RWPE1 (cell line): ENCODE measurements at regions not wholly inside any gene's neighbourhood (a gene's known extent, or its start where the extent isn't known, plus 50 kb on each side); places are given as distances from the start of the nearest gene placed in this dataset.
"Not testable (repeated sequence)": the region's sequence is repeated elsewhere in the genome, so short reads cannot be mapped to it uniquely, and the experiment has no call there.

ENCODE experiments used
- CTCF ChIA-PET: fragments of 350-600 bp; sonication (Branson Sonifier 250); formaldehyde crosslinking; extraction: SDS; loops from one replicate; lab custom pipeline; 2021; lab: Yijun Ruan, JAX
- POLR2A ChIA-PET: fragments of 400-600 bp; formaldehyde crosslinking; extraction: SDS; loops from one replicate; lab custom pipeline; 2020; ENCODE audit warnings: antibody characterized with exemption; ENCODE audit not compliant: low non-redundant PET; lab: Yijun Ruan, JAX
- DNase-seq: peaks from one replicate; pipeline ENCODE4 v3.0.0; 2012; ENCODE audit warnings: low spot score
- H3K27ac ChIP-seq: fragments of 450-650 bp; 2 replicates; pipeline ENCODE4 v1.5.1; 2017
- TF ChIP-seq, protein P1 (sequence below): fragments of 450-650 bp; conservative IDR thresholded peaks from 2 replicates; pipeline ENCODE4 v1.5.1; 2017; ENCODE audit warnings: low read depth, mild to moderate bottlenecking

DNA sequence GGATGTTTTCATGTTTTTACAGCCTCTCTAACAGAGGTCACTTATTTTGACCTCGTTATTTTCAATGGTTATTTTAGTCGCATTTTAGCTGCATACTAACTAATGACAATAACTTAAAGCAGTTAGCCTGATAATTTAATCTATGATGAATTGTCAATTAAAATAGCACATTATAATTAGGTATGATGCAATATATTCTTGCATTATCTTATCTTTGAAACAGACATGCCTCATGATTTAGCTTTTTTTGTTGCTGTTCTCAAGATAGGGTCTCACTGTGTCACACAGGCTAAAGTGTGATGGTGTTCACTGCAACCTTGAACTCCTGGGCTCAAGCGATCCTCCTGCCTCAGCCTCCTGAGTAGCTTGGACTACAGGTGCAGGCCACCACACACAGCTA, 126.4 kb downstream of the KBTBD2 start:
- POLR2A ChIA-PET, result no interaction called here
- TF ChIP-seq, protein P1, sequence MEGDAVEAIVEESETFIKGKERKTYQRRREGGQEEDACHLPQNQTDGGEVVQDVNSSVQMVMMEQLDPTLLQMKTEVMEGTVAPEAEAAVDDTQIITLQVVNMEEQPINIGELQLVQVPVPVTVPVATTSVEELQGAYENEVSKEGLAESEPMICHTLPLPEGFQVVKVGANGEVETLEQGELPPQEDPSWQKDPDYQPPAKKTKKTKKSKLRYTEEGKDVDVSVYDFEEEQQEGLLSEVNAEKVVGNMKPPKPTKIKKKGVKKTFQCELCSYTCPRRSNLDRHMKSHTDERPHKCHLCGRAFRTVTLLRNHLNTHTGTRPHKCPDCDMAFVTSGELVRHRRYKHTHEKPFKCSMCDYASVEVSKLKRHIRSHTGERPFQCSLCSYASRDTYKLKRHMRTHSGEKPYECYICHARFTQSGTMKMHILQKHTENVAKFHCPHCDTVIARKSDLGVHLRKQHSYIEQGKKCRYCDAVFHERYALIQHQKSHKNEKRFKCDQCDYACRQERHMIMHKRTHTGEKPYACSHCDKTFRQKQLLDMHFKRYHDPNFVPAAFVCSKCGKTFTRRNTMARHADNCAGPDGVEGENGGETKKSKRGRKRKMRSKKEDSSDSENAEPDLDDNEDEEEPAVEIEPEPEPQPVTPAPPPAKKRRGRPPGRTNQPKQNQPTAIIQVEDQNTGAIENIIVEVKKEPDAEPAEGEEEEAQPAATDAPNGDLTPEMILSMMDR, result no peak
- no peak for DNase-seq
- no peak overlapping the region for H3K27ac ChIP-seq
- CTCF ChIA-PET, result no interaction called here

DNA sequence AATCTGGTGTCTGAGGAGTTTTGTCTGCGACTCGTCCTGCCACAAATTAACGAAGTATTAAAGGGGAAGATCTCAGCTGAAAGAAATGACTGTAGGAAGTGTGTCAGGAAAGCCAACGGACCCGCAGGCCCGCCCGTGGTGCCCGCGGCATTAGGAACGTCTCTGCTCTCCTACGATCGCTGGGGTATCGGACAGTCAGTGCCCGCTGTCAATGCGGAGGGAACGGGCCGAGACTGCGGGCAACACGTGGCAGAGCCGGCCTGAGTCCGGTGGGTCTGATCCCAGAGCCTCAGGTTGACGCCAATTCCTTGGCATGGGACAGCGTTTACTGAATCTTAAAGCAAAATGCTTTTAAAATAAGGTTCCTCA, 128.7 kb downstream of the KBTBD2 start:
- TF ChIP-seq, protein P1, result no peak
- POLR2A ChIA-PET, result no interaction called here
- no peak for DNase-seq
- CTCF ChIA-PET, result no interaction called here
- H3K27ac ChIP-seq, result no peak overlapping the region

DNA sequence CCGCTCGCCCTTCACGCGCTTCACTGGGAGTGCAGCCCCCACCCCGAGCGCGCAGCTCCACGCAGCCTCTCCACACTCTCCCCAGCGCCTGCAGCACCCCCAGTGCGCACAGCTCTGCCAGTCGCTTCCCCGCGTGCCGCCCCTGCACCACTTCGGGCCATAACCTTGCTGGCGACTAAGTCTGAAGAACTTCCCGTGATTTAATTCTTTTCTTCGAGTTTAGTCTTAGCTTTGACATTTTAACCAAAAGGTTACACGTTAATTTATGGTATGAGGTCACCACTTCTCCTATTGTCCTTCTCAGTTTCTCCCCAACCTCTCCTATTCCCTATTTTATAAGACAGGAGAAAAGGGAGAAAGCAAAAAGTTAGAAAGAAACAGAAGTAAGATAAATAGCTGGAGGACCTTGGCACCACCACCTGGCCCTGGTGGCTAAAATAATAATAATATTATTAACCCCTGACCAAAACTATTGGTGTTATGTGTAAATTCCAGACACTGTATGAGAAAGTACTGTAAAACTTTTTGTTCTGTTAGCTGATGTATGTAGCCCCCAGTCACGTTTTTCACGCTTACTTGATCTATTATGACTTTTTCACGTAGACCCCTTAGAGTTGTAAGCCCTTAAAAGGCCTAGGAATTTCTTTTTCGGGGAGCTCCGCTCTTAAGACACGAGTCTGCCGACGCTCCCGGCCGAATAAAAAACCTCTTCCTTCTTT, 129.2 kb downstream of the KBTBD2 start:
- POLR2A ChIA-PET, DNase-seq, CTCF ChIA-PET, H3K27ac ChIP-seq: not testable (repeated sequence)

DNA sequence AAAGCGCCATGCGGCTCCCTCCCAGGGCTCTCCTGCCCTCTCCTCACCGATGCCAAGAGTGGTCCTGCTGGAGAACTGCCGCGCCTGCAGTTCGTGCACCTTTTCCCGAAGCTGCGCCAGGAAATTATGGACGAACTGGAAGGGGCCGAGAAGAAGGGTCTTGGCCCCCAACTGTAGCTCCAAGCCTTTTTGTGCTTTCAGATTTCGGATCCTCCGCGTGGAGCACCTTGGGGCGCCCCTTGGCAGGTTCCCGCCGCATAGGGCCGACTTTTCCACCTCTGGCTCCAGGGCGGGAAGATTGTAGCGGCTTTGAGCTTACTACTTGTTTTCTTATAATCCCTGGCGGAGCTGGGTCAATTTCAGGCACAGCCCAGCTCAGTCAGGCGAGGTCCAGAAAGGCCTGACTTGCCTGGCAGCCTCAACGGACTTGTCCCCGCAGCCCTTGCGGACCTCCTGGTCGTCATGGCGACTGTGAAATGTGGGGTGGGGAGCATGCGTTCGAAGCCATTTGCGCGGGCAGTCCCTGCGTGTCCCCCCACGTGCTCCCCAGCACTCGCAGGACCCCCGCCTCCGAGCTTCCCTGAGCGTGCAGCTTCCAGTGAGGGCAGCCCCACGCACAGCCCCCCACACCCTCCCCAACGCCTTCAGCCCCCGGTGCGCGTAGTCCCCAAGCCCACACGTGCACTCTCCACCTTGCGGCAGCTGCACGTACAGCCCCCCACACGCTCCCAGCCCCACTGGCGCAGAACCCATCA, 129.9 kb downstream of the KBTBD2 start:
- DNase-seq, result no peak
- POLR2A ChIA-PET, result no interaction called here
- CTCF ChIA-PET, result no interaction called here
- TF ChIP-seq, protein P1, result no peak
- no peak overlapping the region for H3K27ac ChIP-seq

DNA sequence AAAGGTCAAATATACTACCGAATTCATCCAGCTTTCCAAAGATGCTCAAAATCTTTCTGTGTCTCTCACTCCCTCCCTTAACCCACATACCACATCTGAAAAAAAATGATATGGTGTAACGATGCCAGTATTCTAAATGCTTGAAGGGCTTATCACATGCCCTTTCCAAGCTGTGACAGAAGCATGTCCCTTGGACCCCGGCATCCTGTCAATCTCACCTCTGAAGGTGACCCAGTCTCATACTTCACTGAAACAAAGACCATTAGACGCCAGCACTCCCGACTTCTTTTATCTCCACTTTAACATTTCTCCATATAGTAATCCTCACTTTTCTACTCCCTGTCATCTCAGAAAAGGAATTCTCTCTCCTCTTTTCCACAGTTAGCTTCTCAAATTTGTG, 130.8 kb downstream of the KBTBD2 start:
- CTCF ChIA-PET, POLR2A ChIA-PET, DNase-seq, H3K27ac ChIP-seq: not testable (repeated sequence)

DNA sequence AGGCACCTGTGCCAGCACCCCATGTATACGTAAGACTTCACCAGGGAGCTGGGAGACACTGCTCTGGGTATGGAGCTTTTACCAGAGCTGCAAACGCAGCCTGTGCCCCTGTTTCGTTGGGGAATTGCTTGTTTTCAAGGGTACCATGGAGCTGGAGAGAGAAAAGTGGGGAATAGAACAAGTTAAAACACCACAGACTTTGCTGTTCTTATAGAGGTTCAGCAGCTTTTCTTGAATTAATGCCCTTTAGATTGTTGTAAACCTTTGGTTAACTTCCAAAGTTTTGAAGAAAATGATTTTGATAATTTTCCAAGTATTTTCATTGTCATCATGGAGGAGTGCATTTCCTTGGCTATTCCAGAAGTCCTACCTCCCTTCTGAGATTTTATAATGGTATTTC, 131.7 kb downstream of the KBTBD2 start:
- H3K27ac ChIP-seq, CTCF ChIA-PET, DNase-seq, POLR2A ChIA-PET: not testable (repeated sequence)

DNA sequence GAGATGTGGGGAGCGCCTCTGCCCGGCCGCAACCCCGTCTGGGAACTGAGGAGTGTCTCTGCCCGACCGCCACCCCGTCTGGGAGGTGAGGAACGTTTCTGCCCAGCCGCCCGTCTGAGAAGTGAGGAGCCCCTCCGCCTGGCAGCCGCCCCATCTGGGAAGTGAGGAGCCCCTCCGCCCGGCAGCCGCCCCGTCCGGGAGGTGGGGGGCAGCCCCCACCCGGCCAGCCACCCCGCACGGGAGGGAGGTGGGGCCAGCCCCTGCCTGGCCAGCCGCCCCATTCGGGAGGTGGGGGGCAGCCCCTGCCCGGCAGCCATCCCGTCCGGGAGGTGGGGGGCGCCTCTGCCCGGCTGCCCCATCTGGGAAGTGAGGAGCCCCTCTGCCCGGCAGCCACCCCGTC, 137.7 kb downstream of the KBTBD2 start:
- POLR2A ChIA-PET, DNase-seq, H3K27ac ChIP-seq, CTCF ChIA-PET: not testable (repeated sequence)

DNA sequence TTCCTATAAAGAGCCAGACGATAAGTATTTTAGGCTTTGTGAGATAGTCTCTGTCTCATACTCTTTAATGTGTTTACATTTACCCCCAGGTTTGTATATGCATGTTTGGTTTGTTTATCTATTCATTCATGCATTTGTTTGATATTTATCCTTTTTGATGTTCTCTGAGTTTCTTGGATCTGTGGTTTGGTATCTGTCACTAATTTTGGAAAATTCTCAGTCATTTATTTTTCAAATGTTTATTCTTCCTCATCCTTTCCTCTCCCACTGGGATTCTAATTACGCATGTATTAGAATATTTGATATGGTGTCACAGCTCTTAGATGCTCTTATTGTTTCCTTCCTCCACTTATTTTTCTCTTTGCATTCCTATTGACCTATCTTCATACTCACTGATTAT, 143.2 kb downstream of the KBTBD2 start:
- CTCF ChIA-PET, result interaction anchor here (0.6 kb wide), 1 partner anchor 151 kb away, joined by 6 read pairs; no protein-coding TSS in a partner anchor
- POLR2A ChIA-PET, result not testable (repeated sequence)

DNA sequence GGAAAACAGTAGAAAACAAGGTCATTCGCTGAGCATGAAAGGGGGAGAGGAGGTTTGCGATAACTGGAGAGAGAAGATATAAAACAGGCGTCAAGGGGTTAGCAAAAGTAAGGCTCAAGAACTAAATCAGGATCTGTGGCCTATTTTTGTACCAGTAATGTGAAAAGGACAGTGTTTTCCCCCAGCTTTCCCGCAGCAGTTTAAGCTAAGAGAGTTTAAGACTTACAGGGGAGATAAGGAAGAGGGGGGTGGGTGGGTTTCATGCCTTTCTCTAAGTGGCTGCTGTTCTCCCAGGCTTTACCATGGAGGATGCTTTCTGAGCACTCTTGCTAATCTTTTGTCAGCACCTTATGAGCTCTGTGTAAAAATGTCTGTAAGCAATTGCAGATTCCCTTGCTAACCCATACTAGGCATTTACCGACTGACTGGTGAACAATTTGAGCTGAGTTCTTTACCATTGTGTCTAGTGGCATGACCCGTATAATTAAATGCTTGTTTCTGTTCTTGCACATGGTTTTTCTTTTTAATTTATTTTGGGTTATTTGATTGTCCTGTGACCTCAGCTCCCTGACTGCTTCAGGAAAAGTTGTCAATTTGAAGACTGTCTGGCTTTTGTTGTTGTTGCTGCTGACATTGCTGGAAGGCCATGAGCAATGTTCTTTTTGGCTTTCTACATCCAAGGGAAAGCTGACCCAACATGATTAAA, 144.0 kb downstream of the KBTBD2 start:
- DNase-seq, POLR2A ChIA-PET, H3K27ac ChIP-seq: not testable (repeated sequence)
- CTCF ChIA-PET, result interaction anchor here (0.6 kb wide), 1 partner anchor 152 kb away, joined by 6 read pairs; no protein-coding TSS in a partner anchor

More for the DNA sequence above, 143.2 kb downstream of the KBTBD2 start:
- H3K27ac ChIP-seq, DNase-seq: not testable (repeated sequence)

DNA sequence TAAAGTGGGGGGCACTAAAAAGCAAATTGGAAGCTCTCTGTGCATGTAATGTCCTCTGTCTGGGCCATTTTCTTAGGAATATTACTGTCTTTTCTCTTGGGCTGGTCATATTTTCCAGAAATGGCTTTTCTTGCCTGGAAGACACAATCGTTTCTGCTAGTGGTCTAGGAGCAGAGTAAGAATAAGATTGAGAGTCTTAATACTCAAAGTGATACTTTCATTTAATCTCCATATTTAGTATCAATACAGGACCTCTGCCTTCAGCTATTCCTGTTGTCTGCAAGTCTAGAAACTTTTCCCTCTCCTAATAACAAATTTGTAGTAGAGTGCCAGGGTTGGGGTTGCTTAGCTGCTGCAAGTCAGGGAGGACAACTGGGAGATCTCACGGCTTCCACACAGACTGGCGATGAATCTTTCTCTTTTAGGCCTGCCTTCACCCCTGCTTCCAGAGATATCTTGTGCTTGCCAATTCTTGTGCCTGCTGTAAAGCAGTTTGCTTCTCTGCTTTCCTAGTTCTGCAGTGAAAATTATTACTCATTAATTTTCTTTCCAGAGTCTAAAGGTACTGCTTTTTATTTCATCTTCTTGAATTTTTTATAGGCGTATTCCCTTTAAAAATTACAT, 149.6 kb downstream of the KBTBD2 start:
- POLR2A ChIA-PET, H3K27ac ChIP-seq, CTCF ChIA-PET, DNase-seq: not testable (repeated sequence)

DNA sequence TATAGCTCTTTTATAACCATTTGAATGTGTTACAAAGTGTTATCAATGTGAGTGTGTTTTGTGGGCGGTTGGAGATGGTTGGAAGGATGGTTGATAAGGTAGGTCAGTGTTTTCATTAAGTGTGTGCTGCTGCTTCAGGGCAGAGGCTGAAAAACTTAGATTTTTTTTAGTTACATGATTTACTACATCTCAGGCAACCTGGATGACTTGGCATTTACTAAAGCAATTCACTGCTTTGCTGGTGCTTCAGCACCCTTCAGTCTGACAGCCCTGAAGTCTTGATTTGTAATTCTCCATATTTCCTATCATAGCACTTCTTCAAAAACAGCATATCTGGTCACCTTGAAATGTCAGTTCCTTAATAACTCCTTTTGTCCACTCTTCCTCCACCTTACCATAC, 151.8 kb downstream of the KBTBD2 start:
- CTCF ChIA-PET, DNase-seq, H3K27ac ChIP-seq, POLR2A ChIA-PET: not testable (repeated sequence)

DNA sequence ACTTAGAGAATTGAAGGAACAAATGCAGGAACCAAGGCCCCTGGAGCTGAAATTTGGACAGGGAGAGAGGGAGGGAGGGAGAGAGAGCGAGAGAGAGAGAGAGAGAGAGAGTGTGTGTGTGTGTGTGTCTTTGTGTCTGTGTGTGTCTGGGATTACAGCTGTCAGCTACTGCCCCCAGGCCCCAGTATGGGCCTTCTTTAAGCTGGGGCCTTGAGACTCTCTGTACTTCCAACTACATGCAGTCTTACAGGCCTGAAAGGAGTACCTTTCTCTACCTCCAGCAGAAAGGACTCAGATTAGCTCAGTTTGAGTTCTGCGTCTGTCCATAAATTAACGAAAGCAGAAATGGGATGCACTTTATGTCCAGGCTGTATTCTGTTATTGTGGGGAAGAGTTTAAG, 153.2 kb downstream of the KBTBD2 start:
- POLR2A ChIA-PET, DNase-seq, CTCF ChIA-PET, H3K27ac ChIP-seq: not testable (repeated sequence)

DNA sequence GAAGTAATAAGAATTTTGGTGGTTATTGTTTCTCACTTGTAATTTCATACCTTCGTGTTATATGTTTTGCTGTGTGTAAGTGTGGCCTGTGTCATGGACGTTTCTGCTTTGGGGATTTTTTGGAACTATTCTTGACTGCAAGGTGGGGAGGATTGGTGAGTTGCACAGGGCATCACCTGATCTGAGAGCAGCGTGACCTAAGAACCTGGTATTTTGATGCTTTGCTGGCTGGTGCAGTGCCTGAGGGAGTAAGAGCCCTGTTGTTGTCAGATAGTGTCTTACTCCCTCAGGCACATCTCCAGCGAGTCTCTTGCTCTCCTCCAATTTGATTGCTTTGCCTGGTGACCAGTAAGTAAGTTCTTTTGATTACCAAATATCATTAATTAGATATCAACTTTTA, 158.8 kb downstream of the KBTBD2 start:
- DNase-seq, CTCF ChIA-PET, H3K27ac ChIP-seq: not testable (repeated sequence)

More for the DNA sequence above, 158.8 kb downstream of the KBTBD2 start:
- POLR2A ChIA-PET, result not testable (repeated sequence)
